Activated B cell treated with CpG ODN at 0.5 μM for 24 hours (primary cell): ENCODE measurements at regions not wholly inside any gene's neighbourhood (a gene's known extent, or its start where the extent isn't known, plus 50 kb on each side); places are given as distances from the start of the nearest gene placed in this dataset.
"Not testable (repeated sequence)": the region's sequence is repeated elsewhere in the genome, so short reads cannot be mapped to it uniquely, and the experiment has no call there.

Experiments
- ATAC-seq: fragments of 200-7000 bp; cut with Tn5 transposase; one replicate; pipeline ENCODE4 v1.10.0; 2021; ENCODE audit warnings: low read depth, mild to moderate bottlenecking, moderate library complexity
- CTCF ChIA-PET: fragments of 350-600 bp; sonication (Branson Sonifier 250); formaldehyde crosslinking; loops from one replicate; lab custom pipeline; 2021; ENCODE audit warnings: antibody characterized with exemption; lab: Charles Lee
- POLR2A ChIA-PET: fragments of 350-600 bp; sonication (Branson Sonifier 250); formaldehyde crosslinking; loops from one replicate; lab custom pipeline; 2021; ENCODE audit warnings: antibody characterized with exemption; lab: Charles Lee
- DNase-seq: peaks from one replicate; pipeline ENCODE4 v3.0.0; 2022
- H3K27ac Mint-ChIP-seq: one replicate; pipeline ENCODE4 v1.8.0; 2020; ENCODE audit warnings: mixed read lengths
- H3K27me3 Mint-ChIP-seq: one replicate; pipeline ENCODE4 v1.8.0; 2021; ENCODE audit warnings: mixed read lengths
- H3K36me3 Mint-ChIP-seq: one replicate; pipeline ENCODE4 v1.8.0; 2021; ENCODE audit warnings: low read depth, mixed read lengths
- H3K4me1 Mint-ChIP-seq: one replicate; pipeline ENCODE4 v1.8.0; 2021; ENCODE audit warnings: mixed read lengths
- H3K4me3 Mint-ChIP-seq: one replicate; pipeline ENCODE4 v1.8.0; 2020; ENCODE audit warnings: mild to moderate bottlenecking, mixed read lengths
- H3K9me3 Mint-ChIP-seq: one replicate; pipeline ENCODE4 v1.8.0; 2020; ENCODE audit warnings: mixed read lengths
- intact Hi-C: fragments of 100-400 bp; cut with micrococcal nuclease; formaldehyde crosslinking; loops from one replicate; pipeline ENCODE4 v1.15.1; 2024
- TF ChIP-seq, protein P1 (sequence below): fragments of 200-600 bp; IDR thresholded peaks from one replicate; pipeline ENCODE4 v1.8.0; 2022; ENCODE audit warnings: antibody characterized with exemption, mild to moderate bottlenecking

DNA sequence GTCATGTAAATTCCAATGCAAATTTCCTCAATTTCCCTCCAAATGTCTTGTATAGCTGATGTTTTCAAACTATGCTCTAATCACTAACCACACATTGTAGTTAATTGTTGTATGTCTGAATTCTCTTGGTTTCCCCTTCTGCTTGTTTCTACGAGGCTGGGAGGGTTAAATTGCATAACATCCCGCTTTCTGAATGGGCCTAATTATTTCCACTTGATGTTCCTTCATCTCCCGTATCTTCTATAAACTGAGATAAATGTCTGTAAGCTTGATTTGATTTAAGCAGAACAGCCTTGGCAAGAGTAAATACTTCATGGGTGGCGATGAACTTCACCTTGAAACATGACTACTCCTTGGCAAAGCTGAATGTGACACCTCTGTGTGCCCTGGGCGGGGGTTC, 72.2 kb downstream of the SERINC2 start:
- TF ChIP-seq, protein P1, sequence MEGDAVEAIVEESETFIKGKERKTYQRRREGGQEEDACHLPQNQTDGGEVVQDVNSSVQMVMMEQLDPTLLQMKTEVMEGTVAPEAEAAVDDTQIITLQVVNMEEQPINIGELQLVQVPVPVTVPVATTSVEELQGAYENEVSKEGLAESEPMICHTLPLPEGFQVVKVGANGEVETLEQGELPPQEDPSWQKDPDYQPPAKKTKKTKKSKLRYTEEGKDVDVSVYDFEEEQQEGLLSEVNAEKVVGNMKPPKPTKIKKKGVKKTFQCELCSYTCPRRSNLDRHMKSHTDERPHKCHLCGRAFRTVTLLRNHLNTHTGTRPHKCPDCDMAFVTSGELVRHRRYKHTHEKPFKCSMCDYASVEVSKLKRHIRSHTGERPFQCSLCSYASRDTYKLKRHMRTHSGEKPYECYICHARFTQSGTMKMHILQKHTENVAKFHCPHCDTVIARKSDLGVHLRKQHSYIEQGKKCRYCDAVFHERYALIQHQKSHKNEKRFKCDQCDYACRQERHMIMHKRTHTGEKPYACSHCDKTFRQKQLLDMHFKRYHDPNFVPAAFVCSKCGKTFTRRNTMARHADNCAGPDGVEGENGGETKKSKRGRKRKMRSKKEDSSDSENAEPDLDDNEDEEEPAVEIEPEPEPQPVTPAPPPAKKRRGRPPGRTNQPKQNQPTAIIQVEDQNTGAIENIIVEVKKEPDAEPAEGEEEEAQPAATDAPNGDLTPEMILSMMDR: no peak
- ChIA-PET CTCF (no interaction called here), POLR2A (no interaction called here)
- Mint-ChIP-seq H3K4me1 (peaks cover 12% of the 10 kb centered on the region), H3K4me3 (no peak overlapping the region), H3K27ac (no peak overlapping the region), H3K9me3 (peaks cover 11% of the 10 kb centered on the region), H3K36me3 (no peaks in the 10 kb centered on the region), H3K27me3 (no peaks in the 10 kb centered on the region)
- DNase-seq (no peak), ATAC-seq (no peak)
- intact Hi-C loops: no loop called here

DNA sequence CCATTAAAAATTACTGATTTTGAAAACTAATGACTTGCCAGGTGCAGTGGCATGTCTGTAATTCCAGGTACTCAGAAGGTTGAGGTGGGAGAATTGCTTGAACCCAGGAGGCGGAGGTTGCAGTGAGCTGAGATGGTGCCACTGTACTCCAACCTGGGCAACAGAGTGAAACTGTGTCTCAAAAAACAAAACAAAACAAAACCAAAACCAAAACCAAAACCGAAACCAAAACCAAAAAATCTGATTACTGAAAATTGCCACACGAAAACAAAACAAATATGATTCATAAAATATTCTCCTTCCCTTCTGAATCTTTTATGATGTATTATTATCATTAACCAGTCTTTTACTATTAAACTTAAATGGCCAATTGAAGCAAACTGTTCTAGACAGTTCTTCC, 74.1 kb downstream of the SERINC2 start:
- CTCF ChIA-PET: no interaction called here
- Mint-ChIP-seq H3K4me1 (peaks cover 12% of the 10 kb centered on the region), H3K27ac (no peak overlapping the region), H3K27me3 (peaks cover 3% of the 10 kb centered on the region), H3K36me3 (no peaks in the 10 kb centered on the region), H3K9me3 (peaks cover 7% of the 10 kb centered on the region), H3K4me3 (no peak overlapping the region)
- POLR2A ChIA-PET: no interaction called here
- DNase-seq (no peak), ATAC-seq (no peak)
- intact Hi-C loops: no loop called here
- TF ChIP-seq, protein P1: no peak

DNA sequence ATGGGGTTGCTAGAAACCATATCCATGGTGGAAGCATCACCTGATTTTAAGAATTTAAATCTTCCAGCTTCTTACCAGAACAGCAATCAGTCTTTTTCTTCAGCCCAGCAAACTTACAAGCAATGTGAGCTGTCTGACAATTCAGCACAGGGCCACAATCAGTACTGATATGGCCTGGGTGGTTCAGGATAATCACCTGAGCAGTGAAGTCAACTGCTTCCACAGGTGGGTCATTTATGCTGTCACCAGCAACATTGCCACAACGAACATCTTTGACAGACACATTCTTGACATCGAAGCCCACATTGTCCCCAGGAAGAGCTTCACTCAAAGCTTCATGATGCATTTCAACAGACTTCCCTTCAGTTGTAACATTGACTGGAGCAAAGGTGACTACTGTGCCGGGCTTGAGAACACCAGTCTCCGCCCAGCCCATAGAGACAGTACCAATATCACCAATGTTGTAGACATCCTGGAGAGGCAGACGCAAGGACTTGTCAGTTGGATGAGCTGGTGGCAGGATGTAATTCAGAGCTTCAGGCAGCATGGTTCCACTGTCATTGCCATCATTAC, 74.8 kb downstream of the SERINC2 start:
- H3K4me3 Mint-ChIP-seq: no peak overlapping the region
- ATAC-seq: no peak
- H3K9me3 Mint-ChIP-seq: peaks cover 7% of the 10 kb centered on the region
- POLR2A ChIA-PET: no interaction called here
- peaks cover 9% of the 10 kb centered on the region for H3K4me1 Mint-ChIP-seq
- CTCF ChIA-PET: no interaction called here
- no peaks in the 10 kb centered on the region for H3K36me3 Mint-ChIP-seq
- no peak for DNase-seq
- intact Hi-C loops: no loop called here
- H3K27ac Mint-ChIP-seq: no peak overlapping the region
- H3K27me3 Mint-ChIP-seq: peaks cover 3% of the 10 kb centered on the region
- TF ChIP-seq, protein P1: no peak

DNA sequence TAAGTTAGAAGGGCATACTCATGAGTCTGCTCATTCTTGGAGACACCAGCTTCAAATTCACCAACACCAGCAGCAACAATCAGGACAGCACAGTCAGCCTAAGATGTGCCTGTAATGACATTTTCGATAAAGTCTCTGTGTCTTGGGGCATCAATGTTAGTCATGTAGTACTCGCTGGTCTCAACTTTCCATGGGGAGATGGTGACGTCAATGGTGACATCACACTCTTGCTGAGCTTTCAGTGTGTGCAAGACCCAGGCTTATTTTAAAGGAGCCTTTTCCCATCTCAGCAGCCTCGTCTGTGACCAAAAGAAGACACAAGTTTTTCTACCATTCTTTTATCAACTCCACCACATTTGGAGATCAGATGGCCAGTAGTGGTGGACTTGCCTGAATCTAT, 75.5 kb downstream of the SERINC2 start:
- Mint-ChIP-seq H3K27ac (no peak overlapping the region), H3K4me1 (peaks cover 3% of the 10 kb centered on the region), H3K27me3 (peaks cover 3% of the 10 kb centered on the region), H3K9me3 (peaks cover 7% of the 10 kb centered on the region), H3K4me3 (no peak overlapping the region), H3K36me3 (no peaks in the 10 kb centered on the region)
- ATAC-seq (no peak), DNase-seq (no peak)
- ChIA-PET CTCF (no interaction called here), POLR2A (no interaction called here)
- TF ChIP-seq, protein P1: no peak
- intact Hi-C loops: no loop called here

DNA sequence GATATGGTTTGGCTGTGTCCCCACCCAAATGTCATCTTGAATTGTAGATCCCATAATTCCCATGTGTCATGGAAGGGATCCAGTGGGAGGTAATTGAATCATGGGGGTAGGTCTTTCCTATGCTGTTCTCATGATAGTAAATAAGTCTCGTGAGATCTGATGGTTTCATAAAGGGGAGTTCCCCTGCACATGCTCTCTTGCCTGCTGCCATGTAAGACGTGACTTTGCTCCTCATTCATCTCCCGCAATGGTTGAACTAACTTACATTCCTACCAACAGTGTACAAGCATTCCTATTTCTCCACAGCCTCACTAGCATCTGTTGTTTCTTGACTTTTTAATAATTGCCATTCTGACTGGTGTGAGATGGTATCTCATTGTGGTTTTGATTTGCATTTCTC, 76.6 kb downstream of the SERINC2 start:
- ATAC-seq, H3K4me1 Mint-ChIP-seq, POLR2A ChIA-PET, H3K27ac Mint-ChIP-seq, H3K9me3 Mint-ChIP-seq, H3K27me3 Mint-ChIP-seq, CTCF ChIA-PET, intact Hi-C loops, DNase-seq, H3K36me3 Mint-ChIP-seq, H3K4me3 Mint-ChIP-seq: not testable (repeated sequence)

GRCh38 chr1:31490596-31490995, 77.6 kb downstream of the SERINC2 start:
- H3K9me3 Mint-ChIP-seq, ATAC-seq, H3K36me3 Mint-ChIP-seq, intact Hi-C loops, H3K27ac Mint-ChIP-seq, POLR2A ChIA-PET, H3K4me3 Mint-ChIP-seq, DNase-seq, CTCF ChIA-PET, H3K27me3 Mint-ChIP-seq, H3K4me1 Mint-ChIP-seq: not testable (repeated sequence)

DNA sequence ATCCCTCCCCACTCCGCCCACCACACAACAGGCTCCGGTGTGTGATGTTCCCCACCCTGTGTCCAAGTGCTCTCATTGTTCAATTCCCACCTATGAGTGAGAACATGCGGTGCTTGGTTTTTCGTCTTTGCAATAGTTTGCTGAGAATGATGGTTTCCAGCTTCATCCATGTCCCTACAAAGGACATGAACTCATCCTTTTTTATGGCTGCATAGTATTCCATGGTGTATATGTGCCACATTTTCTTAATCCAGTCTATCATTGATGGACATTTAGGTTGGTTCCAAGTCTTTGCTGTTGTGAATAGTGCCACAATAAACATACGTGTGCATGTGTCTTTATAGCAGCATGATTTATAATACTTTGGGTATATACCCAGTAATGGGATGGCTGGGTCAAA, 81.0 kb upstream of the TINAGL1 start:
- H3K4me3 Mint-ChIP-seq, DNase-seq, H3K4me1 Mint-ChIP-seq, H3K36me3 Mint-ChIP-seq, intact Hi-C loops, H3K9me3 Mint-ChIP-seq, ATAC-seq, H3K27ac Mint-ChIP-seq, POLR2A ChIA-PET, H3K27me3 Mint-ChIP-seq, CTCF ChIA-PET: not testable (repeated sequence)

- H3K36me3 Mint-ChIP-seq, ATAC-seq, POLR2A ChIA-PET, H3K9me3 Mint-ChIP-seq, H3K4me3 Mint-ChIP-seq, CTCF ChIA-PET, H3K27me3 Mint-ChIP-seq, H3K27ac Mint-ChIP-seq, intact Hi-C loops, DNase-seq, H3K4me1 Mint-ChIP-seq: not testable (repeated sequence)
Measured at GRCh38 chr1:31495770-31496169, 80.5 kb upstream of the TINAGL1 start.
